Keratinocyte (primary cell): ENCODE measurements at regions not wholly inside any gene's neighbourhood (a gene's known extent, or its start where the extent isn't known, plus 50 kb on each side); places are given as distances from the start of the nearest gene placed in this dataset.

Experiments
- DNase-seq: peaks from one replicate; pipeline ENCODE4 v3.0.0-alpha.2; 2011; ENCODE audit warnings: low read depth, missing footprints, low spot score
- FAIRE-seq: peaks from 2 replicates; lab custom pipeline; 2011; peaks lifted over from hg19 to GRCh38; lab: Jason Lieb, UNC
- H2AFZ ChIP-seq: 2 replicates; pipeline ENCODE4 v1.6.0; 2012; ENCODE audit warnings: low read length, control low read depth, inconsistent platforms; ENCODE audit not compliant: control insufficient read depth
- H3K27ac ChIP-seq: 2 replicates; pipeline ENCODE4 v1.5.1; 2011; ENCODE audit warnings: low read length; ENCODE audit not compliant: control insufficient read depth, insufficient read depth
- H3K27me3 ChIP-seq: 3 replicates; pipeline ENCODE4 v1.6.0; 2011; ENCODE audit warnings: low read length; ENCODE audit not compliant: control insufficient read depth, insufficient read depth; ENCODE audit errors: extremely low read depth
- H3K36me3 ChIP-seq, 2 experiments: 2 replicates in 1 of 2; 3 replicates in 1 of 2; pipeline ENCODE4 v1.5.1; 2011; ENCODE audit warnings: low read length in 2 of 2, mild to moderate bottlenecking in 1 of 2; ENCODE audit not compliant: control insufficient read depth in 2 of 2, insufficient read depth in 2 of 2; ENCODE audit errors: extremely low read depth in 1 of 2
- H3K4me1 ChIP-seq: 3 replicates; pipeline ENCODE4 v1.5.1; 2011; ENCODE audit warnings: low read length; ENCODE audit not compliant: control insufficient read depth, insufficient read depth; ENCODE audit errors: extremely low read depth
- H3K4me2 ChIP-seq: 3 replicates; pipeline ENCODE4 v1.6.0; 2011; ENCODE audit warnings: low read depth, low read length; ENCODE audit not compliant: control insufficient read depth, insufficient read depth; ENCODE audit errors: extremely low read depth
- H3K4me3 ChIP-seq, 3 experiments: fragments of 200-600 bp in 1 of 3; sonication (generic) in 1 of 3; 2 replicates in 2 of 3; 3 replicates in 1 of 3; pipeline ENCODE4 v1.5.1; 2011 to 2016; ENCODE audit warnings: low read length in 3 of 3, mild to moderate bottlenecking in 3 of 3, control low read depth in 2 of 3, inconsistent platforms in 1 of 3, low read depth in 1 of 3, mixed read lengths in 1 of 3, mixed run types in 1 of 3, moderate library complexity in 1 of 3; ENCODE audit not compliant: control insufficient read depth in 2 of 3, insufficient read depth in 2 of 3; ENCODE audit errors: extremely low read depth in 1 of 3
- H3K79me2 ChIP-seq: 2 replicates; pipeline ENCODE4 v1.6.0; 2012; ENCODE audit warnings: low read length; ENCODE audit not compliant: control insufficient read depth, insufficient read depth
- H3K9ac ChIP-seq: 3 replicates; pipeline ENCODE4 v1.6.0; 2011; ENCODE audit warnings: low read length; ENCODE audit not compliant: control insufficient read depth, insufficient read depth; ENCODE audit errors: extremely low read depth
- H3K9me1 ChIP-seq: 3 replicates; pipeline ENCODE4 v1.6.0; 2011; ENCODE audit warnings: low read length; ENCODE audit not compliant: control insufficient read depth, insufficient read depth; ENCODE audit errors: extremely low read depth
- H3K9me3 ChIP-seq: 2 replicates; pipeline ENCODE4 v1.5.1; 2012; ENCODE audit warnings: low read depth, low read length; ENCODE audit not compliant: control insufficient read depth
- H4K20me1 ChIP-seq: 3 replicates; pipeline ENCODE4 v1.6.0; 2011; ENCODE audit warnings: low read length; ENCODE audit not compliant: control insufficient read depth, insufficient read depth; ENCODE audit errors: extremely low read depth
- EZH2 ChIP-seq: IDR thresholded peaks from one replicate; pipeline ENCODE4 v1.6.1; 2012; ENCODE audit warnings: inconsistent platforms, mild to moderate bottlenecking, low read length, moderate library complexity
- dilution Hi-C: fragments of 300-500 bp; cut with MboI; formaldehyde crosslinking; loops from one replicate; pipeline ENCODE4 v1.7.0; 2020; ENCODE audit warnings: low sequenced_read_pairs; ENCODE audit not compliant: extremely low pct_ligation_motif_present
- TF ChIP-seq, protein P1 (sequence below), 3 experiments: IDR thresholded peaks in 1 of 3; conservative IDR thresholded peaks in 1 of 3; optimal IDR thresholded peaks in 1 of 3; 2 replicates in 2 of 3; 3 replicates in 1 of 3; pipeline versions ENCODE3 to v1.5.1; 2011; ENCODE audit warnings: low read length in 3 of 3, mild to moderate bottlenecking in 3 of 3, moderate library complexity in 2 of 3, control low read depth in 1 of 3, inconsistent platforms in 1 of 3; ENCODE audit not compliant: insufficient read depth in 2 of 3; ENCODE audit errors: extremely low read depth in 1 of 3

DNA sequence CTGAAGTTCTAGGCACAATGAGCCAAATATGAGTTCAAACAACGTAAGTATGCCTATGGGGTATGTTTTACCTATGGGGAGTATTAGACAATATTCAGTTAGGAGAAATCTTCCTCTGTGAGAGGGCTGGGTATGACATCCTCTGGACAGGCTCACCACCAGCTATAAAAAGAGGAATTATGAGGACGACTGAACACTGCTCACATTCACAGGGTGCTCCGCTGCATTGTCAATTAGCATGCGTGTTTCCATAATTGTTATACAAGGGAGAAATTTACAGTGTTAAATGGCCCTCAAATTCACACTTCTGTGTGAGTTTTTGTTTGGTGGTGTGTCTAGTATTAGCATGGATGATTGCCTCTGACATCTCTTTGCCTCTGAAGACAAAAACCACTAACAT lies 700.4 kb downstream of the BCL11A start:
- Histone ChIP-seq H3K27ac (no peak overlapping the region), H3K9ac (no peak overlapping the region), H3K36me3 (no peaks in the 10 kb centered on the region), H3K4me3 (no peak overlapping the region), H3K27me3 (no peaks in the 10 kb centered on the region), H3K4me2 (no peak overlapping the region), H3K4me1 (no peaks in the 10 kb centered on the region), H3K9me3 (no peaks in the 10 kb centered on the region), H3K9me1 (no peaks in the 10 kb centered on the region), H4K20me1 (no peaks in the 10 kb centered on the region), H3K79me2 (no peaks in the 10 kb centered on the region), H2AFZ (no peak overlapping the region)
- FAIRE-seq (no peak), DNase-seq (no peak)
- TF ChIP-seq EZH2: no peak
- TF ChIP-seq, protein P1, sequence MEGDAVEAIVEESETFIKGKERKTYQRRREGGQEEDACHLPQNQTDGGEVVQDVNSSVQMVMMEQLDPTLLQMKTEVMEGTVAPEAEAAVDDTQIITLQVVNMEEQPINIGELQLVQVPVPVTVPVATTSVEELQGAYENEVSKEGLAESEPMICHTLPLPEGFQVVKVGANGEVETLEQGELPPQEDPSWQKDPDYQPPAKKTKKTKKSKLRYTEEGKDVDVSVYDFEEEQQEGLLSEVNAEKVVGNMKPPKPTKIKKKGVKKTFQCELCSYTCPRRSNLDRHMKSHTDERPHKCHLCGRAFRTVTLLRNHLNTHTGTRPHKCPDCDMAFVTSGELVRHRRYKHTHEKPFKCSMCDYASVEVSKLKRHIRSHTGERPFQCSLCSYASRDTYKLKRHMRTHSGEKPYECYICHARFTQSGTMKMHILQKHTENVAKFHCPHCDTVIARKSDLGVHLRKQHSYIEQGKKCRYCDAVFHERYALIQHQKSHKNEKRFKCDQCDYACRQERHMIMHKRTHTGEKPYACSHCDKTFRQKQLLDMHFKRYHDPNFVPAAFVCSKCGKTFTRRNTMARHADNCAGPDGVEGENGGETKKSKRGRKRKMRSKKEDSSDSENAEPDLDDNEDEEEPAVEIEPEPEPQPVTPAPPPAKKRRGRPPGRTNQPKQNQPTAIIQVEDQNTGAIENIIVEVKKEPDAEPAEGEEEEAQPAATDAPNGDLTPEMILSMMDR (optimal IDR thresholded peaks at IDR 0.05 in 1 of 3, IDR thresholded peaks at IDR 0.05 in 1 of 3, conservative IDR thresholded peaks at IDR 0.05 in 1 of 3; ENCODE audit: extremely low read depth in 1 of 3, insufficient read depth in 2 of 3, low read length in 3 of 3): no peak
- dilution Hi-C loops: no loop called here

DNA sequence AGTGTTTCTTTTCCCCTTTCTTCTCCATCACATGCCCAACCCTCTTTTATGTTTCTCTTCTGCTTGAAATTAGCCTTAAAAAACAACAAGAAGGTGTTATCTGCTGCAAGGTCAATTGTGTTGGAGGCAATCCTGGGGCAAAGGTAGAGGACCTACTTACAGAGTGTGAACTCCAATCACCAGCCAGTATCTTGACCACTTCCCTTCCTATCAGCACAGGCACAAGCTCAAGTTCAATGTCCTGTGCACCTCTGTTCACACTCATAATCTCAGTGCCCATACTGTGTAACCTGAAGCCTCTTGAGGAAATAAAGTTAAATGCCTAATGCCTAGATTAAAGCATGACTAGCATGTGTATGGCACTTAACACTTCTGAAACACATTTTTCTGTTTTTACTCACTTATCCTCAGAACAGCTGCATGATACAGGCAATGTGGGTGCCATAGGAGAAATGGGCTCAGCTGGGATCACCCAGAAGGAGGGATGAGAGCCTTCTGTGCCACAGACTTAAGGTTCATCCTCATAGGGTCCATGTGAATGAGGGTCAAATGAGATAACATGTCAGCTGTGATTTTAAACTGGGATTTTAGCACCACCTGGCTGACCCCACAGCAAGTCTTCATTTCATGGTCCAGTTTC lies 701.5 kb downstream of the BCL11A start:
- H4K20me1 ChIP-seq: no peaks in the 10 kb centered on the region
- dilution Hi-C loops: no loop called here
- H3K9me3 ChIP-seq: no peaks in the 10 kb centered on the region
- H3K36me3 ChIP-seq: no peaks in the 10 kb centered on the region
- H3K4me2 ChIP-seq: no peak overlapping the region
- H3K79me2 ChIP-seq: no peaks in the 10 kb centered on the region
- H3K27ac ChIP-seq: no peak overlapping the region
- H3K4me3 ChIP-seq: no peak overlapping the region
- no peaks in the 10 kb centered on the region for H3K9me1 ChIP-seq
- TF ChIP-seq, protein P1 (optimal IDR thresholded peaks at IDR 0.05 in 1 of 3, IDR thresholded peaks at IDR 0.05 in 1 of 3, conservative IDR thresholded peaks at IDR 0.05 in 1 of 3; ENCODE audit: extremely low read depth in 1 of 3, insufficient read depth in 2 of 3, low read length in 3 of 3): no peak
- no peak for TF ChIP-seq EZH2
- DNase-seq (no peak), FAIRE-seq (no peak)
- no peaks in the 10 kb centered on the region for H3K27me3 ChIP-seq
- H3K4me1 ChIP-seq: no peaks in the 10 kb centered on the region
- no peak overlapping the region for H3K9ac ChIP-seq
- H2AFZ ChIP-seq: no peak overlapping the region
